ENCODE measurements at regions not wholly inside any gene's neighbourhood (a gene's known extent, or its start where the extent isn't known, plus 50 kb on each side); places are given as distances from the start of the nearest gene placed in this dataset.
A peak's percentile ranks its signal among the peaks of the same experiment; 100 is the strongest.

GRCh38 chr2:65548064-65548463 lies 115.7 kb upstream of the SPRED2 start:
- no peak overlapping the region for H3K4me3 ChIP-seq (ENCODE audit: low read depth, low read length)
- no peak for DNase-seq (ENCODE audit: low read depth)
- H3K36me3 ChIP-seq (ENCODE audit: control insufficient read depth, insufficient read depth, low read length) = no peaks in the 10 kb centered on the region
- H3K27me3 ChIP-seq (ENCODE audit: control insufficient read depth, insufficient read depth, low read length) = no peaks in the 10 kb centered on the region
- TF ChIP-seq, protein P1, sequence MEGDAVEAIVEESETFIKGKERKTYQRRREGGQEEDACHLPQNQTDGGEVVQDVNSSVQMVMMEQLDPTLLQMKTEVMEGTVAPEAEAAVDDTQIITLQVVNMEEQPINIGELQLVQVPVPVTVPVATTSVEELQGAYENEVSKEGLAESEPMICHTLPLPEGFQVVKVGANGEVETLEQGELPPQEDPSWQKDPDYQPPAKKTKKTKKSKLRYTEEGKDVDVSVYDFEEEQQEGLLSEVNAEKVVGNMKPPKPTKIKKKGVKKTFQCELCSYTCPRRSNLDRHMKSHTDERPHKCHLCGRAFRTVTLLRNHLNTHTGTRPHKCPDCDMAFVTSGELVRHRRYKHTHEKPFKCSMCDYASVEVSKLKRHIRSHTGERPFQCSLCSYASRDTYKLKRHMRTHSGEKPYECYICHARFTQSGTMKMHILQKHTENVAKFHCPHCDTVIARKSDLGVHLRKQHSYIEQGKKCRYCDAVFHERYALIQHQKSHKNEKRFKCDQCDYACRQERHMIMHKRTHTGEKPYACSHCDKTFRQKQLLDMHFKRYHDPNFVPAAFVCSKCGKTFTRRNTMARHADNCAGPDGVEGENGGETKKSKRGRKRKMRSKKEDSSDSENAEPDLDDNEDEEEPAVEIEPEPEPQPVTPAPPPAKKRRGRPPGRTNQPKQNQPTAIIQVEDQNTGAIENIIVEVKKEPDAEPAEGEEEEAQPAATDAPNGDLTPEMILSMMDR (IDR thresholded peaks at IDR 0.05; ENCODE audit: insufficient read depth, low read length, poor library complexity, severe bottlenecking) = no peak

GRCh38 chr2:65545837-65546805 lies 113.7 kb upstream of the SPRED2 start:
- H3K27me3 ChIP-seq (ENCODE audit: control insufficient read depth, insufficient read depth, low read length) = no peaks in the 10 kb centered on the region
- H3K4me3 ChIP-seq (ENCODE audit: low read depth, low read length) = no peak overlapping the region
- TF ChIP-seq, protein P1 (IDR thresholded peaks at IDR 0.05; ENCODE audit: insufficient read depth, low read length, poor library complexity, severe bottlenecking) = no peak
- H3K36me3 ChIP-seq (ENCODE audit: control insufficient read depth, insufficient read depth, low read length) = no peaks in the 10 kb centered on the region
- DNase-seq (ENCODE audit: low read depth) = peak; percentile 39

GRCh38 chr2:65541773-65542172 lies 109.4 kb upstream of the SPRED2 start:
- Histone ChIP-seq H3K27me3 (ENCODE audit: control insufficient read depth, insufficient read depth, low read length) (no peaks in the 10 kb centered on the region), H3K36me3 (ENCODE audit: control insufficient read depth, insufficient read depth, low read length) (no peaks in the 10 kb centered on the region), H3K4me3 (ENCODE audit: low read depth, low read length) (no peak overlapping the region)
- no peak for DNase-seq (ENCODE audit: low read depth)
- TF ChIP-seq, protein P1 (IDR thresholded peaks at IDR 0.05; ENCODE audit: insufficient read depth, low read length, poor library complexity, severe bottlenecking) = no peak

DNA sequence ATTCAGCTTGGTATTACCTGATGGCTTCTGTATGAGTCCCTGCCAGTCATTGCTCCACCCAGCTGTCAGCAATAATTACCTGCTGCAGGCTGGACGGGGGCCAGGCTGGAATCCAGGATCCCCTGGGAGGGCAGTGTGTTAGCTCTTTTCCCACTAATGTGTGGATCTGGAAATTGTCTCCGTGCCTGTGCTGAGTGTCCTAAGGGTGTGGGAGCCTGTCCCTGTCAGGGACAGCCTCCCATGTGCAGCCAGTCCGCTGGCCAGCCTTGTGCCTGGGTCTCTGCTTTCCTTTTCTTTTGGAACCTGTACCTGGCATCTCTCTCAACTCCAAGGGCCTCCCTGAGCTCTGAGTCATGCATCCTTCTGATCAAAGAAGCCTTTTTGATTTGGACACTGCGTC lies 107.2 kb upstream of the SPRED2 start:
- Histone ChIP-seq H3K36me3 (ENCODE audit: control insufficient read depth, insufficient read depth, low read length) (no peaks in the 10 kb centered on the region), H3K27me3 (ENCODE audit: control insufficient read depth, insufficient read depth, low read length) (no peaks in the 10 kb centered on the region), H3K4me3 (ENCODE audit: low read depth, low read length) (no peak overlapping the region)
- DNase-seq (ENCODE audit: low read depth) = no peak
- TF ChIP-seq, protein P1 (IDR thresholded peaks at IDR 0.05; ENCODE audit: insufficient read depth, low read length, poor library complexity, severe bottlenecking) = no peak

- no peaks in the 10 kb centered on the region for H3K36me3 ChIP-seq (ENCODE audit: control insufficient read depth, insufficient read depth, low read length)
- no peak for DNase-seq (ENCODE audit: low read depth)
- TF ChIP-seq, protein P1 (IDR thresholded peaks at IDR 0.05; ENCODE audit: insufficient read depth, low read length, poor library complexity, severe bottlenecking) = no peak
- no peaks in the 10 kb centered on the region for H3K27me3 ChIP-seq (ENCODE audit: control insufficient read depth, insufficient read depth, low read length)
- H3K4me3 ChIP-seq (ENCODE audit: low read depth, low read length) = no peak overlapping the region
These were observed 105.4 kb upstream of the SPRED2 start for GRCh38 chr2:65537651-65538385.

Data from kidney epithelial cell (primary cell).